WERI-Rb-1 (cell line): ENCODE measurements at regions not wholly inside any gene's neighbourhood (a gene's known extent, or its start where the extent isn't known, plus 50 kb on each side); places are given as distances from the start of the nearest gene placed in this dataset.

ENCODE experiments used
- DNase-seq: peaks from one replicate; pipeline ENCODE4 v3.0.0-alpha.2; 2020
- H3K27ac ChIP-seq: fragments of 250-450 bp; sonication (Bioruptor Pico); 2 replicates; pipeline ENCODE4 v1.5.1; 2020; ENCODE audit warnings: mild to moderate bottlenecking, moderate library complexity
- H3K27me3 ChIP-seq: fragments of 250-450 bp; sonication (Bioruptor Pico); 2 replicates; pipeline ENCODE4 v1.5.1; 2021; ENCODE audit warnings: mild to moderate bottlenecking, low read depth, moderate library complexity; ENCODE audit not compliant: insufficient read depth, severe bottlenecking
- H3K36me3 ChIP-seq: fragments of 250-450 bp; sonication (Bioruptor Pico); 2 replicates; pipeline ENCODE4 v1.5.1; 2020; ENCODE audit warnings: mild to moderate bottlenecking, moderate library complexity
- H3K4me3 ChIP-seq: 2 replicates; pipeline ENCODE4 v1.5.1; 2011; ENCODE audit warnings: low read depth, mild to moderate bottlenecking, control low read depth, low read length
- H3K9me3 ChIP-seq: fragments of 250-450 bp; sonication (Bioruptor Pico); 2 replicates; pipeline ENCODE4 v1.5.1; 2021; ENCODE audit warnings: mild to moderate bottlenecking, moderate library complexity; ENCODE audit not compliant: severe bottlenecking
- CTCF ChIP-seq: IDR thresholded peaks from 2 replicates; pipeline ENCODE4 v1.5.1; 2011; ENCODE audit warnings: low read depth, mild to moderate bottlenecking, control low read depth, inconsistent platforms, low read length

DNA sequence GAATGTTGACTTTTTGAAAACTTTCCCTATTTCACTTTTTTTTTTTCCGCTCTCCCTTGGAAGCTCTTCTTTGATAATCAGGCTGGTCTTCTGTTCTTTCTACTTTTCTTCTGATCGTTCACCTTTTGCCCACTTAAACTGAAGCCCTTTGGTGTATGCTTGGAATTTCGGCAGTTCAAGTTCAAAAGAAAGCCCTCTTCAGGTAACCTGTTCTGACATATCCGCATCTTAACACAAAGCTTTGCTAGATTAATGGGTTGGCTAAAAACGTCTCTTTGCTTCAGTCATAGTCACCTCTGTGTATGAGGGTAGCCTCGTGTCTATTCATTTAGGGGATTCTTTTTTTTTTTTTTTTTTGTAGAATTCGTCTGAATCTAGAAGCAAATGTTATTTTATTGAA, 1115.8 kb upstream of the RBFOX1 start:
- no peak for TF ChIP-seq CTCF
- Histone ChIP-seq H3K36me3 (no peaks in the 10 kb centered on the region), H3K9me3 (no peaks in the 10 kb centered on the region), H3K27me3 (no peaks in the 10 kb centered on the region), H3K4me3 (no peak overlapping the region), H3K27ac (no peak overlapping the region)
- DNase-seq: no peak

GRCh38 chr16:6211644-6212043, 1114.0 kb upstream of the EEF2KMT start:
- H3K36me3 ChIP-seq: no peaks in the 10 kb centered on the region
- H3K27me3 ChIP-seq: no peaks in the 10 kb centered on the region
- no peak overlapping the region for H3K4me3 ChIP-seq
- TF ChIP-seq CTCF: no peak
- H3K9me3 ChIP-seq: no peaks in the 10 kb centered on the region
- H3K27ac ChIP-seq: no peak overlapping the region
- no peak for DNase-seq

DNA sequence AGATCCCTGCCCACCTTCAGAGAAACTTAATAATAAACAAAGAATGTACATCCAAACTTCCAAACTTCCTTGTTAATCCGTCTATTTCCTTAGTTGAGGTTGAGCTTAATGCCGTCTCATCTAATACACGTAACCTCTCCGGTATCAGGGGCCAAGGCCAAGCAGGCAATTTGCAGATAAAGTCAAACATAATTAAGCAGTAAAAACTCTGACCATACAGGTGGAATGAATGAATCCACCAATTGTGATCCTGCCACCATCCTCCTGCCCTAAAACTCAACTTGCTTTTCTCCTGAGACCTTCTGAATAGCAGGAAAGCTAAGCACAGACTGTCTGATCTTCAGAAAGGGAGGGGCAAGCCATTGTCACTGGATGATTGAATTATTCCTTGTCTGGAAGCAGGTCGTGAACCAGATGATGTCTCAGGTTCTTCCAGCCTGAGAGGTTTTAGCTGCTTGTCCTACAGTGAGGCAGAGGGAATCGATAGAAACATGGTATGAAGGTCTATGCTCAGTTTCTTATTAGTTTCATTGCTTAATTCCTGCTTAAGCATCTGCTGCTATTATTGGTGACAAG, 1111.8 kb upstream of the EEF2KMT start:
- no peaks in the 10 kb centered on the region for H3K27me3 ChIP-seq
- H3K36me3 ChIP-seq: no peaks in the 10 kb centered on the region
- TF ChIP-seq CTCF: no peak
- no peaks in the 10 kb centered on the region for H3K9me3 ChIP-seq
- 0 out of 2 replicates have a peak overlapping the region, but pooled peaks have one; percentile 12 for H3K27ac ChIP-seq
- H3K4me3 ChIP-seq: no peak overlapping the region; the same call in 1 of the 2 replicates
- peak; percentile 25 for DNase-seq

DNA sequence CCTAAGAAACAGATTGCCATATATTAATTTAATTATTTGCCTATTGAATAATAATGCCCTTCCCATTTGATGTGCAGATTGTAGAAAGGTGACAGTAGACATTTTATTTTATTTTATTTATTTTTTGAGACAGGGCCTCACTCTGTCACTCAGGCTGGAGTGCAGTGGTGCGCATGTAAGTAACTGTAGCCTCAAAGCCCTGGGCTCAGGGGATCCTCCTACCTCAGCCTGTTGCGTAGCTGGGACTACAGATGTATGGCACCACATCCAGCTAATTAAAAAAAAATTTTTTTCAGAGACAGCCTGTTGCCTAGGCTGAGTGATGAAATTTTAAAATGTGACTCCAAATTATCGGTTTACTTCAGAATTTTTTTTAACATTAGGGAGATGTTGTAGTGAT, 1110.0 kb upstream of the EEF2KMT start:
- no peak for DNase-seq
- no peak overlapping the region for H3K4me3 ChIP-seq
- no peaks in the 10 kb centered on the region for H3K36me3 ChIP-seq
- TF ChIP-seq CTCF: no peak
- no peaks in the 10 kb centered on the region for H3K9me3 ChIP-seq
- no peaks in the 10 kb centered on the region for H3K27me3 ChIP-seq
- no peak overlapping the region for H3K27ac ChIP-seq

DNA sequence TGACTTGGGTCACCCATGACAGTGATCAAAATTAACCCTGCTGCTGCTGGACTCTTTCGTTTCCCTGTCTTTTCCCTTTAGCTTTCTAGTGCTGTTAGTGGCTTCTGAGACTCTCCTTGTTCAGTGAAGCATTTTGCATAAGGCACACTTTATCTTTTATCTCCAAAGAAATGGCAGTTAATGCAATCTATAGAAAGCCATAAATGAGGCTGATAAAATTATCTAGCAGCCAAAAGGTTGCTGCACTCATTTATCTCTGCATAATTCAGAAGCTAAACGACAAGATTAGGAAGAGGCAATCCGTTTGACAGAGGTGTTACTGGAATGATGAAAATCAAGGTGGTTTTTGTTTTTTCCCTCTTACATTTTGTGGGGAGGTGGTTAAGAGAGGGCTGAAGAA, 1109.5 kb upstream of the EEF2KMT start:
- Histone ChIP-seq H3K27ac (no peak overlapping the region), H3K27me3 (no peaks in the 10 kb centered on the region), H3K4me3 (no peak overlapping the region), H3K36me3 (no peaks in the 10 kb centered on the region), H3K9me3 (no peaks in the 10 kb centered on the region)
- TF ChIP-seq CTCF: no peak
- no peak for DNase-seq

- no peak for DNase-seq
- Histone ChIP-seq H3K36me3 (no peaks in the 10 kb centered on the region), H3K9me3 (no peaks in the 10 kb centered on the region), H3K27me3 (no peaks in the 10 kb centered on the region), H3K4me3 (no peak overlapping the region), H3K27ac (no peak overlapping the region)
- no peak for TF ChIP-seq CTCF
Measured at GRCh38 chr16:6206080-6206479, 1108.5 kb upstream of the EEF2KMT start.
